CD4-positive, CD25-positive, alpha-beta regulatory T cell (primary cell): ENCODE measurements at regions not wholly inside any gene's neighbourhood (a gene's known extent, or its start where the extent isn't known, plus 50 kb on each side); places are given as distances from the start of the nearest gene placed in this dataset.

Experiments
- ATAC-seq, 2 donors: fragments of 150-1000 bp; cut with Tn5 transposase; one replicate each; pipeline ENCODE4 v1.10.0; 2021; ENCODE audit warnings: low read depth in 2 of 2, moderate number of reproducible peaks in 2 of 2, moderate library complexity in 1 of 2
- DNase-seq, 3 donors: peaks; one replicate each; pipeline versions ENCODE4 v3.0.0 to v3.0.0-alpha.2; 2012 to 2022; ENCODE audit warnings: mixed read lengths in 1 of 3
- H3K27ac ChIP-seq: one replicate; pipeline ENCODE4 v1.7.0; 2013; ENCODE audit warnings: mild to moderate bottlenecking, low read length; ENCODE audit not compliant: insufficient read depth, poor library complexity, severe bottlenecking
- H3K27me3 ChIP-seq: one replicate; pipeline ENCODE4 v1.7.0; 2013; ENCODE audit warnings: low read length; ENCODE audit not compliant: control insufficient read depth, insufficient read depth
- H3K36me3 ChIP-seq: one replicate; pipeline ENCODE4 v1.7.0; 2013; ENCODE audit warnings: mild to moderate bottlenecking, low read length, moderate library complexity; ENCODE audit not compliant: control insufficient read depth, insufficient read depth
- H3K4me1 ChIP-seq: 2 replicates; pipeline ENCODE4 v1.7.0; 2013; ENCODE audit warnings: mild to moderate bottlenecking, low read length; ENCODE audit not compliant: insufficient read depth, control insufficient read depth, poor library complexity, severe bottlenecking
- H3K4me3 ChIP-seq: one replicate; pipeline ENCODE4 v1.7.0; 2013; ENCODE audit warnings: low read depth, mild to moderate bottlenecking, low read length, moderate library complexity
- H3K9me3 ChIP-seq, 2 experiments: 1 replicate in 1 of 2; 2 replicates in 1 of 2; pipeline ENCODE4 v1.7.0; 2013; ENCODE audit warnings: low read length in 2 of 2, mild to moderate bottlenecking in 1 of 2, moderate library complexity in 1 of 2; ENCODE audit not compliant: control insufficient read depth in 2 of 2
- H3K27ac Mint-ChIP-seq, 3 donors: one replicate each; pipeline ENCODE4 v1.8.0; 2020 to 2022; ENCODE audit warnings: mild to moderate bottlenecking in 3 of 3, mixed read lengths in 3 of 3, moderate library complexity in 2 of 3
- H3K27me3 Mint-ChIP-seq: one replicate; pipeline ENCODE4 v1.8.0; 2022; ENCODE audit warnings: mild to moderate bottlenecking, mixed read lengths
- H3K36me3 Mint-ChIP-seq: one replicate; pipeline ENCODE4 v1.8.0; 2020; ENCODE audit warnings: mixed read lengths
- H3K4me1 Mint-ChIP-seq, 4 donors: one replicate each; pipeline ENCODE4 v1.8.0; 2020 to 2022; ENCODE audit warnings: mixed read lengths in 4 of 4, mild to moderate bottlenecking in 1 of 4
- H3K4me3 Mint-ChIP-seq, 4 donors: one replicate each; pipeline ENCODE4 v1.8.0; 2020 to 2022; ENCODE audit warnings: mild to moderate bottlenecking in 4 of 4, mixed read lengths in 4 of 4, moderate library complexity in 3 of 4
- H3K9me3 Mint-ChIP-seq, 7 donors: one replicate each; pipeline ENCODE4 v1.8.0; 2020 to 2022; ENCODE audit warnings: mixed read lengths in 7 of 7, mild to moderate bottlenecking in 3 of 7, moderate library complexity in 2 of 7

GRCh38 chr11:34749666-34750659 is 129.1 kb downstream of the EHF start:
- H3K27me3 ChIP-seq: no peaks in the 10 kb centered on the region
- no peak overlapping the region for H3K4me3 ChIP-seq
- no peak for DNase-seq
- H3K27ac ChIP-seq: no peak overlapping the region
- Mint-ChIP-seq H3K9me3 (peaks cover 0 to 1% (median 0%) of the 10 kb centered on the region in 7 donors), H3K4me1 (no peaks in the 10 kb centered on the region), H3K4me3 (no peak overlapping the region), H3K36me3 (no peaks in the 10 kb centered on the region), H3K27me3 (peaks cover 13% of the 10 kb centered on the region), H3K27ac (no peak overlapping the region)
- H3K36me3 ChIP-seq: no peaks in the 10 kb centered on the region
- H3K9me3 ChIP-seq: no peaks in the 10 kb centered on the region
- no peak for ATAC-seq
- no peaks in the 10 kb centered on the region for H3K4me1 ChIP-seq

DNA sequence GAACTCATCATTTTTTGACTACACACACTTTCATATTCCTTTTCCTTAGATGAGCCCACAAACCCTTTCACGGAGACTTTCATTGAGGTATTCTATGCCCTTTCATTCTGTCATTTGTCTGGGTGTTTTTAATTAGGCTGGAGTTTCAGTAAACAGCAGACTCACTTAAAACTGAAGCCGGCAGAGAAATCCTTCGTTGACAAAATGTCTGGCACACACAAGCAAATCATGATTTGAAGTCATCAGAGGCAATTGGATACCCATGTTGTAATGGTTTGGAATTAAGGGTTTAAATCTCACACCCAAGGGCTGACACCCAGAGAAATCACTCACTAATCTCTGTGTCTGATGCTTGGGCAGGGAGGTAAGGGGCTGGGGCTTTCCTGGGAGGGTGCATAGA is 127.1 kb downstream of the EHF start:
- no peak overlapping the region for H3K27ac Mint-ChIP-seq
- ATAC-seq (no peak), DNase-seq (no peak)
- H3K4me3 ChIP-seq: no peak overlapping the region
- H3K4me3 Mint-ChIP-seq: no peak overlapping the region
- no peaks in the 10 kb centered on the region for H3K4me1 ChIP-seq
- H3K9me3 ChIP-seq: no peaks in the 10 kb centered on the region
- H3K9me3 Mint-ChIP-seq: peaks cover 0 to 1% (median 0%) of the 10 kb centered on the region in 7 donors
- H3K36me3 ChIP-seq: no peaks in the 10 kb centered on the region
- H3K27me3 ChIP-seq: no peaks in the 10 kb centered on the region
- no peaks in the 10 kb centered on the region for H3K4me1 Mint-ChIP-seq
- no peaks in the 10 kb centered on the region for H3K36me3 Mint-ChIP-seq
- peaks cover 5% of the 10 kb centered on the region for H3K27me3 Mint-ChIP-seq
- H3K27ac ChIP-seq: no peak overlapping the region

DNA sequence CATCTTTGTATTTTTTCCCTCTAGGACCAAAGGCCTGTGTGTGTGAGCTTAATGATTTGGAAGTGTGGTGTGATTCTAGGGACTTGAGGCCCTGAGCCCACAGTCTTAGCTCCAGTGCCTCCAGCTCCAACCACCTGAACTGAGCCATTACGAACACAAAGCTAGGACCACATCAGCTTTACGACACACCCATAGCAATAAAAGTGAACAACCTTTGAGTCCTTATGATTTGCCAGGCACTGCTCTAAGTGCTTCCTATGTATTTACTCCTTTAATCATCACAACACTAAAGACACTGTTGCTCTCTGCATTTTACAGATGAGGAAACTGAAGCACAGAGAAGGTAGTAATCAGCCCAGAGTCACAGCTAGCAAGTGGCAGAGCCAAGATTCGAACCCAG is 126.4 kb downstream of the EHF start:
- DNase-seq (no peak), ATAC-seq (no peak)
- Histone ChIP-seq H3K36me3 (no peaks in the 10 kb centered on the region), H3K27ac (no peak overlapping the region), H3K4me1 (no peaks in the 10 kb centered on the region), H3K4me3 (no peak overlapping the region), H3K9me3 (no peaks in the 10 kb centered on the region), H3K27me3 (no peaks in the 10 kb centered on the region)
- peaks cover 0 to 1% (median 0%) of the 10 kb centered on the region in 7 donors for H3K9me3 Mint-ChIP-seq
- H3K4me1 Mint-ChIP-seq: no peaks in the 10 kb centered on the region
- no peak overlapping the region for H3K27ac Mint-ChIP-seq
- no peaks in the 10 kb centered on the region for H3K36me3 Mint-ChIP-seq
- H3K27me3 Mint-ChIP-seq: peaks cover 8% of the 10 kb centered on the region
- no peak overlapping the region for H3K4me3 Mint-ChIP-seq

- Histone ChIP-seq H3K36me3 (no peaks in the 10 kb centered on the region), H3K4me3 (no peak overlapping the region), H3K4me1 (no peaks in the 10 kb centered on the region), H3K9me3 (no peaks in the 10 kb centered on the region), H3K27me3 (no peaks in the 10 kb centered on the region), H3K27ac (no peak overlapping the region)
- H3K4me3 Mint-ChIP-seq: no peak overlapping the region
- no peaks in the 10 kb centered on the region for H3K36me3 Mint-ChIP-seq
- ATAC-seq: no peak
- peaks cover 0 to 4% (median 0%) of the 10 kb centered on the region in 7 donors for H3K9me3 Mint-ChIP-seq
- DNase-seq: no peak
- H3K4me1 Mint-ChIP-seq: no peaks in the 10 kb centered on the region
- H3K27ac Mint-ChIP-seq: no peak overlapping the region
- H3K27me3 Mint-ChIP-seq: peaks cover 4% of the 10 kb centered on the region
These were observed 124.3 kb downstream of the EHF start for GRCh38 chr11:34745195-34745594.

GRCh38 chr11:34744511-34744910 is 123.6 kb downstream of the EHF start:
- Histone ChIP-seq H3K4me3 (no peak overlapping the region), H3K9me3 (no peaks in the 10 kb centered on the region), H3K36me3 (no peaks in the 10 kb centered on the region), H3K27ac (no peak overlapping the region), H3K27me3 (no peaks in the 10 kb centered on the region), H3K4me1 (no peaks in the 10 kb centered on the region)
- H3K4me3 Mint-ChIP-seq: no peak overlapping the region
- no peaks in the 10 kb centered on the region for H3K4me1 Mint-ChIP-seq
- peaks cover 0 to 8% (median 0%) of the 10 kb centered on the region in 7 donors for H3K9me3 Mint-ChIP-seq
- no peak overlapping the region for H3K27ac Mint-ChIP-seq
- no peak for ATAC-seq
- H3K27me3 Mint-ChIP-seq: peaks cover 4% of the 10 kb centered on the region
- no peaks in the 10 kb centered on the region for H3K36me3 Mint-ChIP-seq
- no peak for DNase-seq

DNA sequence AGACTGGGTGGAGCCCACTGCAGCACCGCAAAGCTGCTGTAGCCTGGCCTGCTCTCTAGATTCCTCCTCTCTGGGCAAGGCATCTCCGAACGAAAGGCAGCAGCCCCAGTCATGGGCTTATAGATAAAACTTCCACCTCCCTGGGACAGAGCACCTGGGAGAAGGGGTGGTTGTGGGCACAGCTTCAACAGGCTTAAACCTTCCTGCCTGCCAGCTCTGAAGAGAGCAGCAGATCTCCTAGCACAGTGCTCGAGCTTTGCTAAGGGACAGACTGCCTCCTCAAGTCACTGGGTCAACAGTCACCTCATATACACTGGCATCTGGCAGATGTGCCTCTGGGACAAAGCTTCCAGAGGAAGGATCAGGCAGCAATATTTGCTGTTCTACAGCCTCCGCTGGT is 117.3 kb downstream of the EHF start:
- H3K27me3 ChIP-seq: no peaks in the 10 kb centered on the region
- ATAC-seq (no peak), DNase-seq (no peak)
- H3K36me3 Mint-ChIP-seq: no peaks in the 10 kb centered on the region
- no peaks in the 10 kb centered on the region for H3K4me1 Mint-ChIP-seq
- H3K27ac Mint-ChIP-seq: no peak overlapping the region
- H3K36me3 ChIP-seq: no peaks in the 10 kb centered on the region
- peaks cover 0 to 11% (median 3%) of the 10 kb centered on the region in 7 donors for H3K9me3 Mint-ChIP-seq
- no peak overlapping the region for H3K4me3 Mint-ChIP-seq
- peaks cover 9% of the 10 kb centered on the region for H3K27me3 Mint-ChIP-seq
- H3K27ac ChIP-seq: no peak overlapping the region
- H3K9me3 ChIP-seq: no peaks in the 10 kb centered on the region
- no peaks in the 10 kb centered on the region for H3K4me1 ChIP-seq
- no peak overlapping the region for H3K4me3 ChIP-seq

GRCh38 chr11:34732831-34733230 is 111.9 kb downstream of the EHF start:
- Histone ChIP-seq H3K9me3 (no peaks in the 10 kb centered on the region), H3K4me3 (no peak overlapping the region), H3K27ac (no peak overlapping the region), H3K4me1 (no peaks in the 10 kb centered on the region), H3K36me3 (no peaks in the 10 kb centered on the region), H3K27me3 (no peaks in the 10 kb centered on the region)
- Mint-ChIP-seq H3K27ac (no peak overlapping the region), H3K36me3 (no peaks in the 10 kb centered on the region), H3K27me3 (peaks cover 5% of the 10 kb centered on the region), H3K9me3 (peaks cover 0 to 8% (median 1%) of the 10 kb centered on the region in 7 donors), H3K4me1 (no peaks in the 10 kb centered on the region), H3K4me3 (no peak overlapping the region)
- DNase-seq: no peak
- no peak for ATAC-seq

DNA sequence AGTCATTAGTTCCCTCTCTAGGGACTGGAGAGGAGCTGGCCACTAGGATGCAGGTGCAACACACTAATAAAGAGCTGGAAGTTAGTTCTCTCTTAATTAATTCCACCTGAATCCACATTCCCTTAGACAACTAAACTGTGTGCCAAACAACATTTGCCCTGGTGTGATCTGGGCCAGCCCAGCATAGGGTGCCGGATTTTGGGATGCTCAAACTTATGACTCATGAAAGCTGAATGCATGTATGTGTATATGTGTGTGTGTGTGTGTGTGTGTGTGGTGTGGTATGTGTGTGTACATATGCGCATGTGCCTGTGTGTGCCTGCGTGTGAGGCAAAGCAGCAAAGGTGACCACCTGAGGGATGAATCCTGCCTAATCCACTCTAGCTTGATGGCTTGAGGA is 110.7 kb downstream of the EHF start:
- no peaks in the 10 kb centered on the region for H3K4me1 Mint-ChIP-seq
- H3K27me3 Mint-ChIP-seq: peaks cover 5% of the 10 kb centered on the region
- no peak overlapping the region for H3K4me3 ChIP-seq
- peaks cover 0 to 4% (median 1%) of the 10 kb centered on the region in 7 donors for H3K9me3 Mint-ChIP-seq
- no peak for DNase-seq
- no peaks in the 10 kb centered on the region for H3K4me1 ChIP-seq
- H3K9me3 ChIP-seq: no peaks in the 10 kb centered on the region
- H3K36me3 ChIP-seq: no peaks in the 10 kb centered on the region
- H3K27ac Mint-ChIP-seq: no peak overlapping the region
- H3K4me3 Mint-ChIP-seq: no peak overlapping the region
- no peaks in the 10 kb centered on the region for H3K27me3 ChIP-seq
- no peak for ATAC-seq
- H3K36me3 Mint-ChIP-seq: no peaks in the 10 kb centered on the region
- H3K27ac ChIP-seq: no peak overlapping the region
